GM21717 (cell line): ENCODE measurements at regions not wholly inside any gene's neighbourhood (a gene's known extent, or its start where the extent isn't known, plus 50 kb on each side); places are given as distances from the start of the nearest gene placed in this dataset.

Experiments used
- ATAC-seq: cut with Tn5 transposase; IDR thresholded peaks from one replicate; pipeline ENCODE4 v1.9.1; 2021; ENCODE audit warnings: mild to moderate bottlenecking, moderate library complexity; ENCODE audit not compliant: unreplicated experiment

GRCh38 chr2:120453635-120453998, 107.7 kb downstream of the INHBB start:
- no peak for ATAC-seq

GRCh38 chr2:120454654-120455385, 108.9 kb downstream of the INHBB start:
- no peak for ATAC-seq

GRCh38 chr2:120455390-120455789, 109.5 kb downstream of the INHBB start:
- no peak for ATAC-seq

- ATAC-seq: no peak
These were observed 110.9 kb downstream of the INHBB start for GRCh38 chr2:120456867-120457266.

- ATAC-seq: no peak
These were observed 114.6 kb downstream of the INHBB start for GRCh38 chr2:120460511-120460910.

GRCh38 chr2:120461092-120461491, 115.2 kb downstream of the INHBB start:
- no peak for ATAC-seq

DNA sequence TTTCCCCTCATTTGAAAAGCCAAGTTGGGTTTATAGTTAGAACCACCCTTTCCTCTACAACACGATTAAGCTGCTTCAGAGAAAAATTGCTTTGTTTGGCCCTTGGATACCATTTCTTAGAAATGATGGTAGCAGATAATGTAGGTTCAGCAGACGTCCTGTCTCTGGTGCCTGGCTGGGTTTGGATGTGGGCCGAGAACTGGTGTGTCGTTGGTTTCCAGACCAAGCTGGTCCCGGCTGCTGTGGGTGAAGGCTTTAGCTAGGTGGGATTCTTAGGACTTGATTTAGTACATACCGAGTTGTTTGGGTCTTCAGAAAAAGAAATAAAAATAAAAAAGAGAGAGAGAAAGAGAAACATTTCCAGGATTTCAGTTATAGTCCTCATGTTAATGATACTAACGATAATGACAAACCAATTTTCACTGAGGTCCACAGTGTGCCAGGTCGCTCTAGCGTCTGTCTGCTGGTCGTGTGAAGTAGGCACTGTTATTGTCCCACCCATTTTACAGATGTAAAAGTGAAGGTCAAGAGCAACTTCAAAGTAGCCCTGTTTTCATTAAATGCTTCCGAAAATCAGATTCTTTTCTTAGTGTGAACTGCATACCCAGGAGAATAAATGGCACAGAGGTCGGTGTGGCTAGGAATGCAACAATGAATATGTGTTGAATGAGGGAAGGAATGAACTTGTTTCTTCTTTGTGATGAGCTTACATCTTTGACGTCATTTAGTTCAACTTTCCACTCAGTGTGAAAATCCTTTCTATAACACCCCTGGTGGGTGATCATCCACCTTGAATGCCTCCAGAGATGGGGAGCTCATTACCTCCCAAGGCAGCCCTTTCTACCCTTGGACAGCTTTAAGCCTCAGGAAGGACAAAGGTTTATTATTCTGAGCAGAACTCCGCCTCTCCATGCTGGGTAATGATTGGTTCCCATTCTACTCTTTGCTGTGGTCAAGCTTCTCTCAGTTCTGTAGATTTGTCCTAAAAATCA, 115.9 kb downstream of the INHBB start:
- no peak for ATAC-seq

GRCh38 chr2:120463527-120463926, 117.6 kb downstream of the INHBB start:
- no peak for ATAC-seq

DNA sequence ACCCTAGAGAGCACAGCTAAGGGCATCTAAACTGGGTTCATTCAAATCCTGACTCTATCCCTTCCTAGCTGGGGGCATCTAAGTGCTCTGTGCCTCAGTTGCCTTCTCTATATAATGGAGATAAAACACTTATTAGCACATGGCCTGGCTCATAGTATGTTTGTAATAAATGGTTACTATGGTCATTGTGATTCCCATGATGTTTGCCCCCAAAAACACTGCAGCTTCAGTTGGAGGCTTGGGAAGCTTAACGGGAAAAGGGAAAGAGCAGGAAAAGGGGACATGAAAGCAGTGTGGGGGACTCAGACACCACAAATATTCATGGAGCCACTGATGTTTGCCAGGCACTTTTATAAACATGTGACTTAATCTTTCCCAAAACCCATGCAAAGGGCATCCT, 118.1 kb downstream of the INHBB start:
- ATAC-seq: no peak

GRCh38 chr2:120464448-120464931, 118.6 kb downstream of the INHBB start:
- ATAC-seq: no peak

DNA sequence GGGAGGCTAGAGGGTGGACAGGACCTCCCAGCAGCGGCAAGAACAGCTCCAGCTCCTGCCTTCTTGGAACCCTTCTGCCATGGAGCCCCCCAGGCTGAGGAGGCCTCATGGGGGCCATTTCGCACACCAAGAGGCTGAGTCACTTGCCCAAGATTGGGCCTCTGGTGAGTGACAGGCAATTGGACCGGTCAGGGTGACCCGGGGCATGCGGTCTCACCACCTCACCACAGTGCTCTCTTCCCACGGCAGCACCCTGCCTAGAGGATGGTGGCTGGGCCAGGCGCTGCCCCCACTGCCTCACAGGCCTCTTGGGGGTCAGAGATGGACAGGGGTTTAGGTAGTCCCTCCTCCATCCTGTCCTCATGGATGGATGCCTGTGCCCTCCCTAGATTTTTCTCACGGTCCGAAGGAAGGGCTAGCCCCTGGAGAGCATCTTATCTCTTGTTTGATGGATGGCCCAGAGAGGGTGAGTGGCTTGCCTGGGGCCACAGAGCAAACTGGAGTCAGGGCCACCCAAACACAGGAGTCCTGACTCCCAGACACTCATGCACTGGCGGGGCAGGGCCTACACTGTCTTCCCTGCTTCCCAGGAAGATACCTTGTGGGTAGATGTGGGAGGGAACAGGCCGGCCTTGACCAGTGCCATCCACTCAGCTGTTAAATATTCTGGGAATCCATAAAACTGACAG, 119.2 kb downstream of the INHBB start:
- ATAC-seq: no peak

- ATAC-seq: no peak
These were observed 119.7 kb downstream of the INHBB start for GRCh38 chr2:120465701-120465988.

DNA sequence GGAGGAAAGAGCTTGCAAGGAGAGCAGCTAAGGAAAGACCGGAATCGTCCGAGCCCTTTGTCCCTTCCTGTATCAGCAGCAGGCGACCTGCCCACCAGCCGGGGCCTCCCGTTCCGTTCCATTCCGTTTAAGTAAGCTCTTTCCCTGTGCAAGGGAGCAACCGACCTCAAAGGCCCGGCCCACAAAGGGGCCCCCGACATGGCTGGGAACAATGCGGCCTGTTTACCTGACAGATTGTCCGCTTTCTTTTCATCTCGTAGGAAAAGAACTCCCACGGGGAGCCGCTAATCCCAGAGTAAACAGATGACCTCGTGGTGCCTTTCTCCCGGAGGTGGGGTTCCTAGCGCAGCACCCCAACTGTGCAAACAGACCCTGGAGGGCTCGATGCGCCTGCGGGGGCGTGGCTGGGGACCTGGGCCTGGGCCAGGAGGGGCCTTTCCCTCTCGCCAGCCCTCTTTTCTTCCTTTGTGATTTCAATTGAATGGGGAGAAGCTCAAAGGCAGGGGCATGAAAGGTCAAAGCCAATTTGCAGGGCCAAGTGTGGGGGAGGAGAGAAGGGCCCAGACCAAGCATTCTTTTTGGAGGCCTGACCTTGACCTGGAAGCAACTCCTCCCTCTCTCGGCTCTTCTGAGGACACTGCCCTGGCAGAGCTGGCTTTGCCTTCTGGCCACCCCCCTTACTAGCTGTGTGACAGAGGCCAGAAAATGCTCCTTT, 120.2 kb downstream of the INHBB start:
- ATAC-seq: no peak

DNA sequence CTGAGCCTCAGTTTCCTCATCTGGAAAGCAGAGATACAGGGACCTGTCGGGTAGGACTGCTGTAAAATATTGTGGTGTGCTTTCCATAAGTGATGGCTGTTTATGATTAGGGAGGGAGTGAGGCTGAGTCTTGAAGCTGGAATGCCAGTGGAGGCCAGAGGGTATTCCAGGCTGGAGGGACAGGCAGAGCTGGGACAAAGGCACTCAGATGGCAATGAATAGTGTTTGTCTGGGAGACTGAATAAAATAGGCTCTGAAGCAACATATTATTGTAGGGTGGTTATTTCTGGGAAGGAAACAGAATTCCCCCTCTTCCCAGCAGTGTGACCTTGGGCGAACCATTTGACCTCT, 120.7 kb downstream of the INHBB start:
- no peak for ATAC-seq

DNA sequence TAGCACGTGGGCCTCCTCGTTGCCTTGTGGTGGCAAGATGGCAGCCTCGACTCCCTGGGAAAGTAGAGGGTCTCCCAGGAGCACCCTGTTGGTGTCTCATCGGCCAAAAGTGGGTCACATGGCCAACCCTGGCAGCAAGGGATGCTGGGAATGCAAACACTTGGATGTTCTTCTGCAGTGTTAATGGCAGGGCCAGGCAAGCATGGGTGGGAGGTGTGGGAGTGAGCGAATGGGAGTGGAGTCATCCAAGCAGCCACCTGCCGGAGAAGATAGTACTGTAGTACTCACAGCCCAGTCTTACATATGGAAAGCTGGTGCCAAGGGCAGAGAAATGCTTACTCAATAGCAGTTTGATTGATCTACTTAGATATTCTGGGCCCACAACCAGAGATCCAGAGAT, 122.2 kb downstream of the INHBB start:
- ATAC-seq: no peak

- ATAC-seq: no peak
These were observed 123.5 kb downstream of the INHBB start for GRCh38 chr2:120469426-120469825.

GRCh38 chr2:120470041-120470965, 124.4 kb downstream of the INHBB start:
- no peak for ATAC-seq

DNA sequence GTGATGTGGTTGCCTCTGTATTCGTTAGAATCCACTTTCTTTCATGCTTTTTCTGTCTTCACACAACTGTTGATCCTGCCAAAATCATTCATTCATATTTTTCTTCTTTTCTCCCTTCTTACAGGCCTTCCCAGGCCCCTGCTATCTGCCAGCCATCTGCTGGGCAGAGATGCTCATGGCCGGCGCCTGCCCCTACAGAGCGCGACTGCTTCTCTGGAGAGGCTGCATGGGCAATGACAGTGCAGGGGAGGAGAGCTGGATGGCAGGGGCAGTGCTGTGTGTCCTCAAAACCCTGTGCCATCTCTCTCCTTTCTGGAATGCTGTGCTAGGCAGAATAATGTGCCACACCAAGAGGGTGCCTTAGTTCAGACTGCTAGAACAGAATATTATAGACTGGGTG, 125.2 kb downstream of the INHBB start:
- ATAC-seq: no peak

- ATAC-seq: no peak
These were observed 126.1 kb downstream of the INHBB start for GRCh38 chr2:120472031-120472430.

DNA sequence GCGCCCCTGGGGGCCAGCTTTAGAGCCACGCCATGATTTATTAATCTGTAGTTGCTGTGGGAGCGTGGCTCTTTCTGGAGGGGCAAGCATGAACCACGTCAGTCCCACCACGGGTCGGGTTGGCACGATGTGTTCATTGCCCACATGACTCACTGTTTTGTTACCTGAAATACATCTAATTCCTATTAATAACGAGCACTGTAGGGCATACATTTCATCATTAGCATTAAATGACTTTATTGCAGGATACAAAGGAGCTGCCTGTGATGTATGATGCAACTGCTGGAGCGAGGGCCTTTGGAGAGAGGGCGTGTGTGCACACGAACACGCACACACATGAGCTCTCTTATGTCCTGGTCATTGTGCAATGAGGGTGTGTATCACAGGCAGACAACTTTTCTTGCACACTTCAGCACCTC, 127.0 kb downstream of the INHBB start:
- no peak for ATAC-seq
